ENCODE measurements at regions not wholly inside any gene's neighbourhood (a gene's known extent, or its start where the extent isn't known, plus 50 kb on each side); places are given as distances from the start of the nearest gene placed in this dataset.
"Not testable (repeated sequence)": the region's sequence is repeated elsewhere in the genome, so short reads cannot be mapped to it uniquely, and the experiment has no call there.

- DNase-seq (ENCODE audit: low read depth in 4 of 6, low spot score in 6 of 6) = peak in 1 of 6 donors; percentile 60
- Histone ChIP-seq H3K4me1 (ENCODE audit: control insufficient read depth, insufficient read depth, low read length) (no peaks in the 10 kb centered on the region), H3K27ac (ENCODE audit: low read depth, low read length) (no peak overlapping the region), H3K4me3 (ENCODE audit: low read depth, low read length) (no peak overlapping the region), H3K9me3 (ENCODE audit: control insufficient read depth, insufficient read depth, low read length) (no peaks in the 10 kb centered on the region), H3K36me3 (ENCODE audit: control insufficient read depth, insufficient read depth, low read length) (no peaks in the 10 kb centered on the region), H3K27me3 (ENCODE audit: control insufficient read depth, insufficient read depth, low read length) (no peaks in the 10 kb centered on the region)
- 80% methylated on average over 1 of the region's 3 CpGs for WGBS (ENCODE audit: insufficient coverage)
Observed at GRCh38 chr6:148004651-148005050, 338.0 kb upstream of the SASH1 start.

- H3K27me3 ChIP-seq (ENCODE audit: control insufficient read depth, insufficient read depth, low read length) = no peaks in the 10 kb centered on the region
- H3K27ac ChIP-seq (ENCODE audit: low read depth, low read length) = no peak overlapping the region
- no peak overlapping the region for H3K4me3 ChIP-seq (ENCODE audit: low read depth, low read length)
- no peaks in the 10 kb centered on the region for H3K36me3 ChIP-seq (ENCODE audit: control insufficient read depth, insufficient read depth, low read length)
- H3K4me1 ChIP-seq (ENCODE audit: control insufficient read depth, insufficient read depth, low read length) = no peaks in the 10 kb centered on the region
- WGBS (ENCODE audit: insufficient coverage) = no CpG with 5 or more reads among the region's 6 CpGs
- DNase-seq (ENCODE audit: low read depth in 4 of 6, low spot score in 6 of 6) = no peak
- no peaks in the 10 kb centered on the region for H3K9me3 ChIP-seq (ENCODE audit: control insufficient read depth, insufficient read depth, low read length)
Observed at GRCh38 chr6:148005806-148006205, 336.8 kb upstream of the SASH1 start.

- H3K4me1 ChIP-seq (ENCODE audit: control insufficient read depth, insufficient read depth, low read length); DNase-seq (ENCODE audit: low read depth in 4 of 6, low spot score in 6 of 6); H3K27ac ChIP-seq (ENCODE audit: low read depth, low read length); H3K9me3 ChIP-seq (ENCODE audit: control insufficient read depth, insufficient read depth, low read length); H3K4me3 ChIP-seq (ENCODE audit: low read depth, low read length); H3K36me3 ChIP-seq (ENCODE audit: control insufficient read depth, insufficient read depth, low read length); H3K27me3 ChIP-seq (ENCODE audit: control insufficient read depth, insufficient read depth, low read length): not testable (repeated sequence)
Observed at GRCh38 chr6:148010516-148010915, 332.1 kb upstream of the SASH1 start.

GRCh38 chr6:148016013-148016412, 326.6 kb upstream of the SASH1 start:
- no peak for DNase-seq (ENCODE audit: low read depth in 4 of 6, low spot score in 6 of 6)
- H3K36me3 ChIP-seq (ENCODE audit: control insufficient read depth, insufficient read depth, low read length) = no peaks in the 10 kb centered on the region
- H3K9me3 ChIP-seq (ENCODE audit: control insufficient read depth, insufficient read depth, low read length) = no peaks in the 10 kb centered on the region
- no peaks in the 10 kb centered on the region for H3K4me1 ChIP-seq (ENCODE audit: control insufficient read depth, insufficient read depth, low read length)
- no peak overlapping the region for H3K27ac ChIP-seq (ENCODE audit: low read depth, low read length)
- 60% methylated on average over 1 of the region's 1 CpG for WGBS (ENCODE audit: insufficient coverage)
- no peak overlapping the region for H3K4me3 ChIP-seq (ENCODE audit: low read depth, low read length)
- H3K27me3 ChIP-seq (ENCODE audit: control insufficient read depth, insufficient read depth, low read length) = no peaks in the 10 kb centered on the region

GRCh38 chr6:148021165-148021564, 321.5 kb upstream of the SASH1 start:
- Histone ChIP-seq H3K27me3 (ENCODE audit: control insufficient read depth, insufficient read depth, low read length) (no peaks in the 10 kb centered on the region), H3K4me1 (ENCODE audit: control insufficient read depth, insufficient read depth, low read length) (no peaks in the 10 kb centered on the region), H3K4me3 (ENCODE audit: low read depth, low read length) (no peak overlapping the region), H3K27ac (ENCODE audit: low read depth, low read length) (no peak overlapping the region), H3K36me3 (ENCODE audit: control insufficient read depth, insufficient read depth, low read length) (no peaks in the 10 kb centered on the region), H3K9me3 (ENCODE audit: control insufficient read depth, insufficient read depth, low read length) (no peaks in the 10 kb centered on the region)
- no peak for DNase-seq (ENCODE audit: low read depth in 4 of 6, low spot score in 6 of 6)
- no CpG with 5 or more reads among the region's 1 CpG for WGBS (ENCODE audit: insufficient coverage)

GRCh38 chr6:148021699-148022098, 320.9 kb upstream of the SASH1 start:
- Histone ChIP-seq H3K36me3 (ENCODE audit: control insufficient read depth, insufficient read depth, low read length) (no peaks in the 10 kb centered on the region), H3K27me3 (ENCODE audit: control insufficient read depth, insufficient read depth, low read length) (no peaks in the 10 kb centered on the region), H3K4me3 (ENCODE audit: low read depth, low read length) (no peak overlapping the region), H3K9me3 (ENCODE audit: control insufficient read depth, insufficient read depth, low read length) (no peaks in the 10 kb centered on the region), H3K4me1 (ENCODE audit: control insufficient read depth, insufficient read depth, low read length) (no peaks in the 10 kb centered on the region), H3K27ac (ENCODE audit: low read depth, low read length) (no peak overlapping the region)
- no peak for DNase-seq (ENCODE audit: low read depth in 4 of 6, low spot score in 6 of 6)
- WGBS (ENCODE audit: insufficient coverage) = 71% methylated on average over 1 of the region's 5 CpGs

GRCh38 chr6:148022279-148022678, 320.4 kb upstream of the SASH1 start:
- DNase-seq (ENCODE audit: low read depth in 4 of 6, low spot score in 6 of 6); H3K27ac ChIP-seq (ENCODE audit: low read depth, low read length): not testable (repeated sequence)
- WGBS (ENCODE audit: insufficient coverage) = 96% methylated on average over 3 of the region's 8 CpGs

GRCh38 chr6:148027201-148027600, 315.4 kb upstream of the SASH1 start:
- Histone ChIP-seq H3K4me1 (ENCODE audit: control insufficient read depth, insufficient read depth, low read length) (no peaks in the 10 kb centered on the region), H3K9me3 (ENCODE audit: control insufficient read depth, insufficient read depth, low read length) (no peaks in the 10 kb centered on the region), H3K36me3 (ENCODE audit: control insufficient read depth, insufficient read depth, low read length) (no peaks in the 10 kb centered on the region), H3K4me3 (ENCODE audit: low read depth, low read length) (no peak overlapping the region), H3K27me3 (ENCODE audit: control insufficient read depth, insufficient read depth, low read length) (no peaks in the 10 kb centered on the region), H3K27ac (ENCODE audit: low read depth, low read length) (no peak overlapping the region)
- no peak for DNase-seq (ENCODE audit: low read depth in 4 of 6, low spot score in 6 of 6)
- WGBS (ENCODE audit: insufficient coverage) = no CpG with 5 or more reads among the region's 1 CpG

More at GRCh38 chr6:148022279-148022678, 320.4 kb upstream of the SASH1 start:
- H3K9me3 ChIP-seq (ENCODE audit: control insufficient read depth, insufficient read depth, low read length); H3K27me3 ChIP-seq (ENCODE audit: control insufficient read depth, insufficient read depth, low read length); H3K4me3 ChIP-seq (ENCODE audit: low read depth, low read length); H3K4me1 ChIP-seq (ENCODE audit: control insufficient read depth, insufficient read depth, low read length); H3K36me3 ChIP-seq (ENCODE audit: control insufficient read depth, insufficient read depth, low read length): not testable (repeated sequence)

GRCh38 chr6:148035806-148036390, 306.7 kb upstream of the SASH1 start:
- H3K4me3 ChIP-seq (ENCODE audit: low read depth, low read length) = no peak overlapping the region
- H3K27me3 ChIP-seq (ENCODE audit: control insufficient read depth, insufficient read depth, low read length) = no peaks in the 10 kb centered on the region
- no peak overlapping the region for H3K27ac ChIP-seq (ENCODE audit: low read depth, low read length)
- H3K9me3 ChIP-seq (ENCODE audit: control insufficient read depth, insufficient read depth, low read length) = no peaks in the 10 kb centered on the region
- no peaks in the 10 kb centered on the region for H3K36me3 ChIP-seq (ENCODE audit: control insufficient read depth, insufficient read depth, low read length)
- H3K4me1 ChIP-seq (ENCODE audit: control insufficient read depth, insufficient read depth, low read length) = no peaks in the 10 kb centered on the region
- no peak for DNase-seq (ENCODE audit: low read depth in 4 of 6, low spot score in 6 of 6)
- WGBS (ENCODE audit: insufficient coverage) = 73% methylated on average over 2 of the region's 7 CpGs

- Histone ChIP-seq H3K4me3 (ENCODE audit: low read depth, low read length) (no peak overlapping the region), H3K9me3 (ENCODE audit: control insufficient read depth, insufficient read depth, low read length) (no peaks in the 10 kb centered on the region), H3K4me1 (ENCODE audit: control insufficient read depth, insufficient read depth, low read length) (no peaks in the 10 kb centered on the region), H3K27ac (ENCODE audit: low read depth, low read length) (no peak overlapping the region), H3K27me3 (ENCODE audit: control insufficient read depth, insufficient read depth, low read length) (no peaks in the 10 kb centered on the region), H3K36me3 (ENCODE audit: control insufficient read depth, insufficient read depth, low read length) (no peaks in the 10 kb centered on the region)
- WGBS (ENCODE audit: insufficient coverage) = 76% methylated on average over 3 of the region's 3 CpGs
- no peak for DNase-seq (ENCODE audit: low read depth in 4 of 6, low spot score in 6 of 6)
Observed at GRCh38 chr6:148037496-148037895, 305.1 kb upstream of the SASH1 start.
